OCI-LY7 (cell line): ENCODE measurements at regions not wholly inside any gene's neighbourhood (a gene's known extent, or its start where the extent isn't known, plus 50 kb on each side); places are given as distances from the start of the nearest gene placed in this dataset.

Experiments used
- BruUV-seq: library from RNA; stranded (reverse); fragments of 400-500 nt; replicated peaks from 2 replicates; lab custom pipeline; 2021; lab: Mats Ljungman, UMichigan
- CTCF ChIA-PET: fragments of 300-600 bp; sonication (Branson Sonifier 250); formaldehyde crosslinking; loops from one replicate; lab custom pipeline; 2022; ENCODE audit warnings: antibody characterized with exemption; ENCODE audit not compliant: unreplicated experiment; lab: Charles Lee
- POLR2A ChIA-PET: fragments of 300-600 bp; sonication (Branson Sonifier 250); formaldehyde crosslinking; loops from one replicate; lab custom pipeline; 2022; ENCODE audit warnings: antibody characterized with exemption; lab: Charles Lee
- DNase-seq: peaks from one replicate; pipeline ENCODE4 v3.0.0-alpha.2; 2015; ENCODE audit warnings: low spot score
- H2AFZ ChIP-seq: fragments of 200-600 bp; sonication (generic), shearing (Covaris generic); 2 replicates; pipeline ENCODE4 v1.6.1; 2014; ENCODE audit warnings: mild to moderate bottlenecking, antibody characterized with exemption, low read length, moderate library complexity
- H3K27ac ChIP-seq: fragments of 200-600 bp; sonication (generic); 2 replicates; pipeline ENCODE4 v1.5.1; 2014; ENCODE audit warnings: mixed run types, low read depth, mild to moderate bottlenecking, moderate library complexity, low read length, inconsistent platforms; ENCODE audit not compliant: poor library complexity, severe bottlenecking
- H3K36me3 ChIP-seq: fragments of 200-600 bp; sonication (generic); 2 replicates; pipeline ENCODE4 v1.6.1; 2014; ENCODE audit warnings: mild to moderate bottlenecking, antibody characterized with exemption, low read length, moderate library complexity, mixed read lengths; ENCODE audit not compliant: insufficient read depth
- H3K4me1 ChIP-seq: fragments of 200-600 bp; sonication (generic); 2 replicates; pipeline ENCODE4 v1.5.1; 2014; ENCODE audit warnings: mild to moderate bottlenecking, low read length; ENCODE audit not compliant: insufficient read depth, poor library complexity, severe bottlenecking
- H3K4me2 ChIP-seq: fragments of 200-600 bp; sonication (generic); 2 replicates; pipeline ENCODE4 v1.6.1; 2014; ENCODE audit warnings: mild to moderate bottlenecking, low read length
- H3K4me3 ChIP-seq: fragments of 200-600 bp; sonication (generic); 2 replicates; pipeline ENCODE4 v1.5.1; 2014; ENCODE audit warnings: mild to moderate bottlenecking, low read depth, low read length; ENCODE audit not compliant: poor library complexity, severe bottlenecking
- H3K79me2 ChIP-seq: fragments of 200-600 bp; sonication (generic); 2 replicates; pipeline ENCODE4 v1.6.1; 2016; ENCODE audit warnings: low read depth, mild to moderate bottlenecking, low read length, moderate library complexity, mixed read lengths; ENCODE audit not compliant: insufficient read depth
- H3K9me2 ChIP-seq: fragments of 200-600 bp; sonication (generic); 2 replicates; pipeline ENCODE4 v1.6.1; 2016; ENCODE audit warnings: mild to moderate bottlenecking, low read length, mixed read lengths; ENCODE audit not compliant: insufficient read depth
- H3K9me3 ChIP-seq: fragments of 200-600 bp; sonication (generic); 2 replicates; pipeline ENCODE4 v1.6.1; 2014; ENCODE audit warnings: mild to moderate bottlenecking, mixed run types, low read length, mixed read lengths
- H4K20me1 ChIP-seq: fragments of 200-600 bp; sonication (generic); 2 replicates; pipeline ENCODE4 v1.6.1; 2014; ENCODE audit warnings: mild to moderate bottlenecking, antibody characterized with exemption, low read length, moderate library complexity, mixed read lengths; ENCODE audit not compliant: insufficient read depth
- CTCF ChIP-seq: fragments of 200-600 bp; sonication (generic); conservative IDR thresholded peaks from 2 replicates; pipeline ENCODE4 v1.5.1; 2014; ENCODE audit warnings: mild to moderate bottlenecking, antibody characterized with exemption, low read length, moderate library complexity, mixed read lengths
- EZH2phosphoT487 ChIP-seq: fragments of 200-600 bp; sonication (generic); IDR thresholded peaks from 2 replicates; pipeline ENCODE4 v1.6.1; 2018; ENCODE audit warnings: low read depth, borderline replicate concordance, mild to moderate bottlenecking, mixed run types, antibody characterized with exemption, low read length, moderate library complexity, mixed read lengths
- intact Hi-C: fragments of 100-400 bp; cut with micrococcal nuclease; formaldehyde crosslinking; loops from one replicate; pipeline ENCODE4 v1.10.0; 2022; ENCODE audit not compliant: unreplicated experiment

GRCh38 chr2:23306401-23306800 is 78.6 kb upstream of the KLHL29 start:
- intact Hi-C loops: no loop called here
- no TSS peak for BruUV-seq
- Histone ChIP-seq H4K20me1 (no peaks in the 10 kb centered on the region), H2AFZ (no peak overlapping the region), H3K79me2 (no peaks in the 10 kb centered on the region), H3K4me2 (no peak overlapping the region), H3K9me3 (no peaks in the 10 kb centered on the region), H3K4me3 (no peak overlapping the region), H3K9me2 (no peaks in the 10 kb centered on the region), H3K4me1 (no peaks in the 10 kb centered on the region), H3K36me3 (no peaks in the 10 kb centered on the region), H3K27ac (no peak overlapping the region)
- CTCF ChIA-PET: no interaction called here
- TF ChIP-seq CTCF (no peak), EZH2phosphoT487 (no peak)
- POLR2A ChIA-PET: interaction anchor here (0.9 kb wide), 1 partner anchor 20 kb away, joined by 3 read pairs; no protein-coding TSS in a partner anchor
- DNase-seq: no peak

GRCh38 chr2:23311186-23311585 is 73.8 kb upstream of the KLHL29 start:
- POLR2A ChIA-PET: no interaction called here
- H4K20me1 ChIP-seq: no peaks in the 10 kb centered on the region
- H3K36me3 ChIP-seq: no peaks in the 10 kb centered on the region
- no peak overlapping the region for H3K27ac ChIP-seq
- intact Hi-C loops: loop anchor here (10.0 kb wide), 1 partner anchor 154 kb away; no protein-coding TSS in a partner anchor
- no peak for DNase-seq
- H3K79me2 ChIP-seq: no peaks in the 10 kb centered on the region
- no peak overlapping the region for H2AFZ ChIP-seq
- H3K4me3 ChIP-seq: no peak overlapping the region
- H3K4me1 ChIP-seq: no peaks in the 10 kb centered on the region
- no peak overlapping the region for H3K4me2 ChIP-seq
- H3K9me3 ChIP-seq: no peaks in the 10 kb centered on the region
- no TSS peak for BruUV-seq
- TF ChIP-seq CTCF: no peak
- TF ChIP-seq EZH2phosphoT487: no peak
- CTCF ChIA-PET: no interaction called here
- H3K9me2 ChIP-seq: no peaks in the 10 kb centered on the region

- peak; percentile 42 for DNase-seq
- no peaks in the 10 kb centered on the region for H3K36me3 ChIP-seq
- POLR2A ChIA-PET: no interaction called here
These were observed 71.9 kb upstream of the KLHL29 start for GRCh38 chr2:23312996-23313606.

More at GRCh38 chr2:23312996-23313606, 71.9 kb upstream of the KLHL29 start:
- no peak overlapping the region for H2AFZ ChIP-seq
- H3K4me3 ChIP-seq: no peak overlapping the region
- intact Hi-C loops: loop anchor here (10.0 kb wide), 1 partner anchor 152 kb away; no protein-coding TSS in a partner anchor
- CTCF ChIA-PET: no interaction called here
- H3K9me3 ChIP-seq: no peaks in the 10 kb centered on the region
- H3K9me2 ChIP-seq: no peaks in the 10 kb centered on the region
- H3K27ac ChIP-seq: no peak overlapping the region
- no peaks in the 10 kb centered on the region for H4K20me1 ChIP-seq
- TF ChIP-seq CTCF (peak; percentile 85), EZH2phosphoT487 (no peak)
- H3K4me1 ChIP-seq: no peaks in the 10 kb centered on the region
- no peaks in the 10 kb centered on the region for H3K79me2 ChIP-seq
- H3K4me2 ChIP-seq: no peak overlapping the region
- no TSS peak for BruUV-seq
